ENCODE measurements at regions not wholly inside any gene's neighbourhood (a gene's known extent, or its start where the extent isn't known, plus 50 kb on each side); places are given as distances from the start of the nearest gene placed in this dataset.
A peak's percentile ranks its signal among the peaks of the same experiment; 100 is the strongest.

GRCh38 chr12:124388038-124388671 lies 93.3 kb downstream of the RFLNA start:
- H3K27ac ChIP-seq (ENCODE audit: low read depth in 1 of 2, low read length in 2 of 2): no peak overlapping the region
- H3K4me1 ChIP-seq (ENCODE audit: insufficient read depth, low read length): peaks cover 51% of the 10 kb centered on the region
- H3K9me3 Mint-ChIP-seq: no peaks in the 10 kb centered on the region
- H3K27me3 Mint-ChIP-seq: no peaks in the 10 kb centered on the region
- ChIA-PET POLR2A (interaction anchor here (1.5 to 1.6 kb wide), 2 partner anchors 65 to 78 kb away, joined by 4 to 5 read pairs; no protein-coding TSS in a partner anchor), CTCF (no interaction called here)
- peak overlapping the region; percentile 25 for H3K4me3 Mint-ChIP-seq
- H3K27me3 ChIP-seq (ENCODE audit: control insufficient read depth in 1 of 2, insufficient read depth in 2 of 2, low read length in 2 of 2): no peaks in the 10 kb centered on the region
- TF ChIP-seq, protein P1, sequence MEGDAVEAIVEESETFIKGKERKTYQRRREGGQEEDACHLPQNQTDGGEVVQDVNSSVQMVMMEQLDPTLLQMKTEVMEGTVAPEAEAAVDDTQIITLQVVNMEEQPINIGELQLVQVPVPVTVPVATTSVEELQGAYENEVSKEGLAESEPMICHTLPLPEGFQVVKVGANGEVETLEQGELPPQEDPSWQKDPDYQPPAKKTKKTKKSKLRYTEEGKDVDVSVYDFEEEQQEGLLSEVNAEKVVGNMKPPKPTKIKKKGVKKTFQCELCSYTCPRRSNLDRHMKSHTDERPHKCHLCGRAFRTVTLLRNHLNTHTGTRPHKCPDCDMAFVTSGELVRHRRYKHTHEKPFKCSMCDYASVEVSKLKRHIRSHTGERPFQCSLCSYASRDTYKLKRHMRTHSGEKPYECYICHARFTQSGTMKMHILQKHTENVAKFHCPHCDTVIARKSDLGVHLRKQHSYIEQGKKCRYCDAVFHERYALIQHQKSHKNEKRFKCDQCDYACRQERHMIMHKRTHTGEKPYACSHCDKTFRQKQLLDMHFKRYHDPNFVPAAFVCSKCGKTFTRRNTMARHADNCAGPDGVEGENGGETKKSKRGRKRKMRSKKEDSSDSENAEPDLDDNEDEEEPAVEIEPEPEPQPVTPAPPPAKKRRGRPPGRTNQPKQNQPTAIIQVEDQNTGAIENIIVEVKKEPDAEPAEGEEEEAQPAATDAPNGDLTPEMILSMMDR (IDR thresholded peaks at IDR 0.05): no peak
- DNase-seq (no peak), ATAC-seq (ENCODE audit: poor library complexity) (no peak)
- H3K27ac Mint-ChIP-seq: no peak overlapping the region
- peak overlapping the region; percentile 53 for H3K4me3 ChIP-seq (ENCODE audit: low read length)
- peaks cover 22% of the 10 kb centered on the region for H3K4me1 Mint-ChIP-seq (ENCODE audit: low read depth)
- H3K9me3 ChIP-seq (ENCODE audit: control insufficient read depth in 1 of 2, insufficient read depth in 1 of 2, low read length in 2 of 2): no peaks in the 10 kb centered on the region
- intact Hi-C loops (cut with DNase I, micrococcal nuclease): loop anchor here in 1 of 2 experiments (5.0 kb wide), 2 partner anchors 79 to 164 kb away; no protein-coding TSS in a partner anchor
- H3K36me3 Mint-ChIP-seq (ENCODE audit: low read depth): peaks cover 18% of the 10 kb centered on the region
- peaks cover 14% of the 10 kb centered on the region for H3K36me3 ChIP-seq (ENCODE audit: insufficient read depth, low read length)

GRCh38 chr12:124387528-124387911 lies 92.6 kb downstream of the RFLNA start:
- Mint-ChIP-seq H3K4me3 (no peak overlapping the region), H3K27me3 (no peaks in the 10 kb centered on the region), H3K9me3 (no peaks in the 10 kb centered on the region), H3K4me1 (ENCODE audit: low read depth) (peaks cover 22% of the 10 kb centered on the region), H3K36me3 (ENCODE audit: low read depth) (peaks cover 23% of the 10 kb centered on the region), H3K27ac (no peak overlapping the region)
- ChIA-PET CTCF (no interaction called here), POLR2A (interaction anchor here (1.6 kb wide), 1 partner anchor 79 kb away, joined by 5 read pairs; no protein-coding TSS in a partner anchor)
- DNase-seq (no peak), ATAC-seq (ENCODE audit: poor library complexity) (no peak)
- TF ChIP-seq, protein P1 (IDR thresholded peaks at IDR 0.05): no peak
- Histone ChIP-seq H3K27me3 (ENCODE audit: control insufficient read depth in 1 of 2, insufficient read depth in 2 of 2, low read length in 2 of 2) (no peaks in the 10 kb centered on the region), H3K4me1 (ENCODE audit: insufficient read depth, low read length) (peaks cover 44% of the 10 kb centered on the region), H3K9me3 (ENCODE audit: control insufficient read depth in 1 of 2, insufficient read depth in 1 of 2, low read length in 2 of 2) (no peaks in the 10 kb centered on the region), H3K4me3 (ENCODE audit: low read length) (no peak overlapping the region), H3K27ac (ENCODE audit: low read depth in 1 of 2, low read length in 2 of 2) (no peak overlapping the region), H3K36me3 (ENCODE audit: insufficient read depth, low read length) (peaks cover 17% of the 10 kb centered on the region)
- intact Hi-C loops (cut with DNase I, micrococcal nuclease): loop anchor here in 1 of 2 experiments (5.0 kb wide), 2 partner anchors 80 to 165 kb away; no protein-coding TSS in a partner anchor

DNA sequence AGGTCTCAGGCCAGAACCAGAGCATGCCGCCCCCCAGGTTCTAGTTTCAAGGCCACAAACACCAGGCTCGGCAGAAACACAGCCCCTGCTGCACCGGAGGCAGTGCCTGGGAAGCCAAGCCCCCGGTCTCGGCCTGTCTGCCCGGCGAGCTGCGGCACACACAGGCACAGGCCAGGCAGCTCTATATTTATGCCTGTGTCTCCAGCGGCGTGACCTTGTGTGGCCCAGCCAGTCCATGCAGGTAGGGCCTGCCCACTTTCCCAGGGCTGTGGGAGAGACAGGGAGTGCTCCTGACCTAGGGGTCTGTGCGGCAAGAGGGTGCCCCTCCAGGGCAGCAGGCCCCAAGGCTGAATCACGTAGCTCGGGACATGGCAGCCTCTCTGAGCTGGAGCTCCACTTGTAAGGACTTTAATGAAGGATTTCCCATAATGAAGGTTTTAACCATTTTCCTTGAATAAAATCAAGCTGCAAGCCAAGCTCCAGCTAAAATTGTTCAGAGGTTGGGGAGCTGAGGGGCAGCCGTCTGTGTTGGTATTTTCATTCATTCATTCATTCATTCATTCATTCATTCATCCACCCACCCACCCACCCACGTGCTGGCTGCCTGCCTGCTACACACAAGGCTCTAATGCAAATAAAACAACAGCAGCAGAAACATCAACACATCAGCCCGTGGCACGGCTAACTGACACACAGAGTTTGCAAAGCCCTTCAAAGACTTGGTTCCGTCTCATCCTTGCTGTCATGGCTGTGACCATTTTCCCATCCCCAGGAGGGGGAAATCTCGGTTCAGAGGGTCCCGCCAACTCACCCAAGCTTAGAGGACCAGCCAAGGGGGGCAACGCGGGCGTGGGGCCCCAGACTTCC lies 92.0 kb downstream of the RFLNA start:
- DNase-seq: no peak
- Histone ChIP-seq H3K27me3 (ENCODE audit: control insufficient read depth in 1 of 2, insufficient read depth in 2 of 2, low read length in 2 of 2) (no peaks in the 10 kb centered on the region), H3K4me3 (ENCODE audit: low read length) (no peak overlapping the region), H3K36me3 (ENCODE audit: insufficient read depth, low read length) (peaks cover 17% of the 10 kb centered on the region), H3K27ac (ENCODE audit: low read depth in 1 of 2, low read length in 2 of 2) (no peak overlapping the region), H3K9me3 (ENCODE audit: control insufficient read depth in 1 of 2, insufficient read depth in 1 of 2, low read length in 2 of 2) (no peaks in the 10 kb centered on the region), H3K4me1 (ENCODE audit: insufficient read depth, low read length) (peaks cover 38% of the 10 kb centered on the region)
- ChIA-PET POLR2A (no interaction called here), CTCF (no interaction called here)
- intact Hi-C loops (cut with DNase I, micrococcal nuclease): loop anchor here in 1 of 2 experiments (5.0 kb wide), 2 partner anchors 80 to 165 kb away; no protein-coding TSS in a partner anchor
- Mint-ChIP-seq H3K9me3 (no peaks in the 10 kb centered on the region), H3K4me1 (ENCODE audit: low read depth) (peaks cover 17% of the 10 kb centered on the region), H3K27ac (no peak overlapping the region), H3K36me3 (ENCODE audit: low read depth) (peaks cover 23% of the 10 kb centered on the region), H3K27me3 (no peaks in the 10 kb centered on the region), H3K4me3 (no peak overlapping the region)
- TF ChIP-seq, protein P1 (IDR thresholded peaks at IDR 0.05): no peak
- no peak for ATAC-seq (ENCODE audit: poor library complexity)

Measured in CD4-positive, alpha-beta T cell (primary cell).